Hepatocyte (in vitro differentiated cells): ENCODE measurements at regions not wholly inside any gene's neighbourhood (a gene's known extent, or its start where the extent isn't known, plus 50 kb on each side); places are given as distances from the start of the nearest gene placed in this dataset.

Source experiments
- DNase-seq: peaks from one replicate; pipeline ENCODE4 v3.0.0-alpha.2; 2016; ENCODE audit warnings: low spot score
- H2AFZ ChIP-seq: fragments of 200-600 bp; sonication (generic); 2 replicates; pipeline ENCODE4 v1.6.0; 2016; ENCODE audit warnings: antibody characterized with exemption, mild to moderate bottlenecking
- H3K27ac ChIP-seq: fragments of 200-600 bp; sonication (generic); 2 replicates; pipeline ENCODE4 v1.5.1; 2016; ENCODE audit warnings: mild to moderate bottlenecking
- H3K27me3 ChIP-seq: fragments of 200-600 bp; sonication (generic); 2 replicates; pipeline ENCODE4 v1.6.1; 2016
- H3K36me3 ChIP-seq: fragments of 200-600 bp; sonication (generic); replicated peaks from 2 replicates; pipeline ENCODE4 v1.5.1; 2016; ENCODE audit warnings: low read depth; ENCODE audit not compliant: insufficient read depth
- H3K4me1 ChIP-seq: fragments of 200-600 bp; sonication (generic); 2 replicates; pipeline ENCODE4 v1.5.1; 2016; ENCODE audit warnings: mild to moderate bottlenecking, moderate library complexity; ENCODE audit not compliant: insufficient read depth
- H3K4me2 ChIP-seq: fragments of 200-600 bp; sonication (generic); 2 replicates; pipeline ENCODE4 v1.6.0; 2016
- H3K4me3 ChIP-seq: fragments of 200-600 bp; sonication (generic); 2 replicates; pipeline ENCODE4 v1.5.1; 2016; ENCODE audit warnings: mild to moderate bottlenecking
- H3K79me2 ChIP-seq: fragments of 200-600 bp; sonication (generic); 2 replicates; pipeline ENCODE4 v1.6.0; 2017; ENCODE audit warnings: mild to moderate bottlenecking
- H3K9me2 ChIP-seq: fragments of 200-600 bp; sonication (generic); replicated peaks from 2 replicates; pipeline ENCODE4 v1.6.0; 2017; ENCODE audit warnings: mild to moderate bottlenecking; ENCODE audit not compliant: insufficient read depth
- H3K9me3 ChIP-seq: fragments of 200-600 bp; sonication (generic); 2 replicates; pipeline ENCODE4 v1.5.1; 2016; ENCODE audit warnings: low read depth, mild to moderate bottlenecking
- H4K20me1 ChIP-seq: fragments of 200-600 bp; sonication (generic); 2 replicates; pipeline ENCODE4 v1.6.0; 2016; ENCODE audit warnings: mild to moderate bottlenecking; ENCODE audit not compliant: insufficient read depth, poor library complexity, severe bottlenecking
- CTCF ChIP-seq: fragments of 200-600 bp; sonication (generic); IDR thresholded peaks from 2 replicates; pipeline ENCODE4 v1.5.1; 2016; ENCODE audit warnings: antibody characterized with exemption, mild to moderate bottlenecking; ENCODE audit not compliant: poor library complexity
- EZH2 ChIP-seq: fragments of 200-600 bp; sonication (generic); IDR thresholded peaks from 2 replicates; pipeline ENCODE4 v1.6.1; 2016; ENCODE audit warnings: antibody characterized with exemption, mild to moderate bottlenecking, borderline replicate concordance
- EZH2phosphoT487 ChIP-seq: fragments of 200-600 bp; sonication (generic); IDR thresholded peaks from one replicate; pipeline ENCODE4 v1.6.1; 2018; ENCODE audit warnings: antibody characterized with exemption, mild to moderate bottlenecking, low read depth, moderate library complexity; ENCODE audit not compliant: unreplicated experiment, severe bottlenecking
- WGBS: methylation state at CpG from one replicate; pipeline ENCODE4 v1.1.6; 2016; ENCODE audit warnings: low lambda C conversion rate; ENCODE audit errors: missing lambda C conversion rate; 5-methylcytosine and 5-hydroxymethylcytosine counted together

DNA sequence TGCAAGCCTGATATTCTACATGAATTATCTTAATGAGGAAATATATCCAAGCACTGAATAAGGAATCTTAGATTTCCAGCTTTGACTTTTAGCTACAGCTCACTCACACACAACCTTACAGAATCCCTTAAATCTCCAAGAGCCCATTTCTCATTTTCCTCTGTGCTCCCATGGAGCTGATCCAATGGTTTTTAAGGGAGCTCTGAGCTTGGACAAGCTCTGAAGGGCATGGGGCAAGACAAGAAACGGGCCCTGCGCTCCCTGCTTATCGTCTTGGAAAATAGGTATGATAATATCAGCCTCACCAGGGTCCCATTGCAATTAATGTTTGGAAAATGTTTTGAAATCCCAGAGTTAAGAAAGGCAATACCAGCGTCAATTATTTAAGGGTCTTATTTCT lies 1021.7 kb downstream of the NR2F1-AS1 start:
- Histone ChIP-seq H2AFZ (no peak overlapping the region), H3K4me2 (no peak overlapping the region)
- TF ChIP-seq CTCF (no peak), EZH2phosphoT487 (no peak), EZH2 (no peak)

DNA sequence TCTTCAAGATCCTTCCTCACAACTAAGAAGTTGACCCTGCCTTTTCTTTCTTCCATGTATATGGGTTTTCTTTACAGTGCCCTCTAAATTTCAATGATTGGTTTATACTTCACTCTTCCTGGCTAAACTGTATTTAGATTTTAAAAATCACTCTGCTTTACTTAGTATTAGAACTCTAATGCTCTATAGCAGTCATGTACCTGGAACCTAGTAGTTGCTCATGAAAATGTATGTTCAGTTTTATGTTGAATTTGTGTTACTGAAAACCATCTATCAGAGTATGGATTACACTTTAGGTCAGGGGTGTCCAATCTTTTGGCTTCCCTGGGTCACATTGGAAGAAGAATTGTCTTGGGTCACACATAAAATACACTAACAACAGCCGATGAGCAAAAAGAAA lies 1024.3 kb downstream of the NR2F1-AS1 start:
- no peak overlapping the region for H3K27ac ChIP-seq
- H3K36me3 ChIP-seq: no peaks in the 10 kb centered on the region
- TF ChIP-seq CTCF (no peak), EZH2phosphoT487 (no peak), EZH2 (no peak)
- peaks cover 29% of the 10 kb centered on the region for H3K4me1 ChIP-seq
- H3K4me2 ChIP-seq: no peak overlapping the region
- H2AFZ ChIP-seq: no peak overlapping the region
- WGBS: 89% methylated on average over 1 of the region's 1 CpG
- H3K9me3 ChIP-seq: no peaks in the 10 kb centered on the region
- no peaks in the 10 kb centered on the region for H4K20me1 ChIP-seq
- no peak for DNase-seq
- H3K4me3 ChIP-seq: no peak overlapping the region
- H3K79me2 ChIP-seq: no peaks in the 10 kb centered on the region
- no peaks in the 10 kb centered on the region for H3K9me2 ChIP-seq
- H3K27me3 ChIP-seq: no peaks in the 10 kb centered on the region

More for the DNA sequence above, 1021.7 kb downstream of the NR2F1-AS1 start:
- no peaks in the 10 kb centered on the region for H3K9me2 ChIP-seq
- no peaks in the 10 kb centered on the region for H3K36me3 ChIP-seq
- H3K9me3 ChIP-seq: no peaks in the 10 kb centered on the region
- peaks cover 14% of the 10 kb centered on the region for H3K4me1 ChIP-seq
- DNase-seq: no peak
- H3K79me2 ChIP-seq: no peaks in the 10 kb centered on the region
- no peaks in the 10 kb centered on the region for H4K20me1 ChIP-seq
- H3K27me3 ChIP-seq: no peaks in the 10 kb centered on the region
- H3K27ac ChIP-seq: no peak overlapping the region
- 94% methylated on average over 4 of the region's 4 CpGs for WGBS
- no peak overlapping the region for H3K4me3 ChIP-seq

DNA sequence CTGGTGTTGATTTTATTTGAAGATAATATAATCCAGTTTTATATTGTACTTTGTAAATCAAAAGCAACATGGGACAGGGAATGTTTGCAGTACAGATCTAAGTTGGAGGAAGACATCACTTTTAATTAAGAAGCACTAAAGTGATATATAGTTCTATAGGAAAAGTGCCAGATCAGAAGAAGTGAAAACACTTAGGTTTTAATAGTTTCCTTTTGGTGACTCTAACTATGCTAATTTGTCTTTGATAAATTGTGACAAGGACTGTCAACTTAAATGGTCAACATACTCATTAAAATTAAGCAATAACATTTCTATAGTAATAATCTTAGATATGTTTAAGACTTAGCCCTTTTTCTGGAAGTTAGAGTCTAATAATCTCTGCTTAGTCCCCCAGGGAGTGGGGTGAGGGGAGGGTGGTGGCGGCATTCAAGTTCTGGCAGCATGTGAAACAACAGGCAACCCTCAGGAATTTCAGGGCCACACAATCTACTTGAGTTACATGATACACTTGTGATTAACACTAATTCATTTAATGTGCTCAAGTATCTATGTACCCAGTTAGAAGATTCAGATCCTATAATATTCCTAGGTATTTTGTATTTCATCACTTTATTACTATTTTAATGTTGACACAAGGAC lies 1026.5 kb downstream of the NR2F1-AS1 start:
- WGBS: 78% methylated on average over 1 of the region's 1 CpG
- H3K27me3 ChIP-seq: no peaks in the 10 kb centered on the region

More for the DNA sequence above, 1026.5 kb downstream of the NR2F1-AS1 start:
- Histone ChIP-seq H2AFZ (no peak overlapping the region), H3K4me1 (peaks cover 17% of the 10 kb centered on the region), H3K36me3 (no peaks in the 10 kb centered on the region), H3K4me3 (no peak overlapping the region), H3K9me2 (no peaks in the 10 kb centered on the region), H3K9me3 (no peaks in the 10 kb centered on the region), H3K4me2 (no peak overlapping the region), H4K20me1 (no peaks in the 10 kb centered on the region), H3K79me2 (no peaks in the 10 kb centered on the region), H3K27ac (no peak overlapping the region)
- no peak for DNase-seq
- TF ChIP-seq EZH2phosphoT487 (no peak), EZH2 (no peak), CTCF (no peak)
